ENCODE measurements at regions not wholly inside any gene's neighbourhood (a gene's known extent, or its start where the extent isn't known, plus 50 kb on each side); places are given as distances from the start of the nearest gene placed in this dataset.

DNA sequence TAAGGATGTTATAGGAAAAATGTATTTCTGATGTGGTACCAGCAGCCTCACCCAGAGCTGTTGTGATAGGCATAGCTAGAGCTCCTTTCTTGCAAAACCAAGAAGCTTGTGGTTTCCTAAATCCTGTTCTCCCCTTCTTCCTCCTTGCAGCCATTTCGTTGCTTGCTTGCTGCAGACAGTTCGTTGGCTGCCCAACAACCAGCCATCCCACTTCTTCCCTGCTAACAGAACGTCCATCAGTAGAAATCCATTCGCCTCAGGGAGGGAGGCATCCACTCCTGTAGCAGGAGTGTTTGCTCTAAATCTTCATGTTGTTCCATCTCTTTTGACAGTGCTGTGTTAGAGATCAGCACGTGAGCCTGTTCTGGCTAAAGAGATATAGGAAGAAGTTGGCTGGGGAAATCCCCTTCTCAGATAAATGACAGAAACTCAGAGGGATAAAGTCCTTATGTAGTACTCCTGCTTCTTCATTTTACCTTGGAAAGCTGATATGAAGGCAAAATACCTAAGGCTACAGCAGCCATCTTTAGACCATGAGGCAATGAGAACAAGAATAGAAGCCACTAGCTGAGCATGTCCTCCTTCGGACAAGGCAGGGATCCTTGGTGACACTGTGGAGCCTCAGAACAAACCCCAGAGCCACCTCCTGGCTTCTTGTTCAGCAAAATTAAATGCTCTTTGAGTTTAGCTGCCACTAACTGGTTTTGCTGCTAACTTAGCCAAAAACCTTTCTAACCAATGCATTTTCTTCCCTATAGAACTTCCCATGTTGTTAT, 68.4 kb upstream of the RELL1 start:
- TF ChIP-seq, protein P1, sequence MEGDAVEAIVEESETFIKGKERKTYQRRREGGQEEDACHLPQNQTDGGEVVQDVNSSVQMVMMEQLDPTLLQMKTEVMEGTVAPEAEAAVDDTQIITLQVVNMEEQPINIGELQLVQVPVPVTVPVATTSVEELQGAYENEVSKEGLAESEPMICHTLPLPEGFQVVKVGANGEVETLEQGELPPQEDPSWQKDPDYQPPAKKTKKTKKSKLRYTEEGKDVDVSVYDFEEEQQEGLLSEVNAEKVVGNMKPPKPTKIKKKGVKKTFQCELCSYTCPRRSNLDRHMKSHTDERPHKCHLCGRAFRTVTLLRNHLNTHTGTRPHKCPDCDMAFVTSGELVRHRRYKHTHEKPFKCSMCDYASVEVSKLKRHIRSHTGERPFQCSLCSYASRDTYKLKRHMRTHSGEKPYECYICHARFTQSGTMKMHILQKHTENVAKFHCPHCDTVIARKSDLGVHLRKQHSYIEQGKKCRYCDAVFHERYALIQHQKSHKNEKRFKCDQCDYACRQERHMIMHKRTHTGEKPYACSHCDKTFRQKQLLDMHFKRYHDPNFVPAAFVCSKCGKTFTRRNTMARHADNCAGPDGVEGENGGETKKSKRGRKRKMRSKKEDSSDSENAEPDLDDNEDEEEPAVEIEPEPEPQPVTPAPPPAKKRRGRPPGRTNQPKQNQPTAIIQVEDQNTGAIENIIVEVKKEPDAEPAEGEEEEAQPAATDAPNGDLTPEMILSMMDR (IDR thresholded peaks at IDR 0.05; ENCODE audit: low read length): no peak
- no peak for TF ChIP-seq EZH2 (IDR thresholded peaks at IDR 0.05; ENCODE audit: borderline replicate concordance, low read length)
